Bronchial epithelial cell (primary cell): ENCODE measurements at regions not wholly inside any gene's neighbourhood (a gene's known extent, or its start where the extent isn't known, plus 50 kb on each side); places are given as distances from the start of the nearest gene placed in this dataset.

Experiments
- DNase-seq: peaks from one replicate; pipeline ENCODE4 v3.0.0-alpha.2; 2010; ENCODE audit warnings: low read depth
- FAIRE-seq: peaks from 2 replicates; lab custom pipeline; 2011; peaks lifted over from hg19 to GRCh38; lab: Jason Lieb, UNC
- H3K27me3 ChIP-seq: 2 replicates; pipeline ENCODE4 v1.5.1; 2011; ENCODE audit warnings: low read length; ENCODE audit not compliant: control insufficient read depth, insufficient read depth
- H3K36me3 ChIP-seq: 2 replicates; pipeline ENCODE4 v1.5.1; 2011; ENCODE audit warnings: low read length; ENCODE audit not compliant: control insufficient read depth, insufficient read depth
- H3K4me3 ChIP-seq: 2 replicates; pipeline ENCODE4 v1.5.1; 2011; ENCODE audit warnings: mild to moderate bottlenecking, low read depth, low read length, control low read depth
- CTCF ChIP-seq: IDR thresholded peaks from 2 replicates; pipeline ENCODE4 v1.5.1; 2011; ENCODE audit warnings: mild to moderate bottlenecking, moderate library complexity, low read length, control low read depth, inconsistent platforms; ENCODE audit not compliant: insufficient read depth, severe bottlenecking

DNA sequence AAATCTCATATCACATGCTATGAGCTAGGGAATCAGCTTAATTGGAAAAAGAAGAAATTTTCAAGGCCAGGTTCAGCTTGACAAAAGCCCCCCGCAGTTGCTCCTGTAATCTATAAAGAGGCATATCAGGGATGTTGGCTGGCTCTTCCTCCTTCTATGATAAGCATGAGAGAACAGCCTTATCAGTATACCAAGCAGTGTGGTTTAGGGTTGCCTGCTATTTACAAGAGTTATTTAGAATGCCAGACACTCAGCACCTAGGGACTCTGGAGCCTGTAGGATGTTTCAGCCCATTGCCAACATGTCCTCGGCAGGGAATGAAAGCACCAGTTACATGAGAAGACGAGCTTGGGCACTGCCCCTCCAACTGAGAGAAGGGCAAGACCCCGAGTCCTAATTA is 89.5 kb upstream of the TMPO start:
- no peak for DNase-seq
- H3K36me3 ChIP-seq: no peaks in the 10 kb centered on the region
- TF ChIP-seq CTCF: no peak
- no peaks in the 10 kb centered on the region for H3K27me3 ChIP-seq
- H3K4me3 ChIP-seq: no peak overlapping the region
- FAIRE-seq: no peak

DNA sequence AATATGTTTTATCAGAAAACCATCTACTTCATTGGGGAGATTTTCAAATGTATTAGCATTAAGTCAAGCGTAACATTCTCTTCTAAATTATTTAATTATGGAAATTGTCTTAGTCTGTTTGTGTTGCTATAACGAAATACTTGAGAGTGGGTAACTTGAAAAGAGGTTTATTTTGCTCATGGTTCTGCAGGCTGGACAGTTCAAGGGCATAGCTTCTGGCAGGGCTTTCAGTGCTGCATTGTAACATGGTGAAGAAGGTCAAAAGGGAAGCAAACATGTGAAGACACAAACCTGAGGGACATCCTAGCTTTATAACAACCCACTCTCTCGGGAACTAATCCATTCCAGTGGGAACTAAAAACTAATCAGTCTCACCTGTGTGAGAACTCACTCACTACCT is 84.3 kb upstream of the TMPO start:
- no peak overlapping the region for H3K4me3 ChIP-seq
- no peaks in the 10 kb centered on the region for H3K27me3 ChIP-seq
- FAIRE-seq: no peak
- no peak for DNase-seq
- TF ChIP-seq CTCF: no peak
- H3K36me3 ChIP-seq: no peaks in the 10 kb centered on the region

DNA sequence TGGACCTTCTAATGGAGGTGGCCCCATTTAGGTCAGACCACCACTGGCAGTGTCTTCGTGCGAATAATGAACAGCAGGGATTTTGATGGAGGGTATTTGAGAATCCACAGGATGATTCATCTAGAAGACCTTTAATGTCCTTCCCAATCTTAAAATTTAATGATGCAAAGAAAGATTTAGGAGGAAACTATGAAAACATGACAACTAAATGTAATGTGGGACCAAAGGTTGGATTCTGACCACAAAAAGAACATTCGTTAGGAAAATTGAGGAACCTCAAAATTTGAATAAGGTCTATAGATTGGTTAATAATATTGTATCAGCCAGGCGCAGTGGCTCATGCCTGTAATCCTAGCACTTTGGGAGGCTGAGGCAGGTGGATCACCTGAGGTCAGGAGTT is 78.2 kb upstream of the TMPO start:
- no peak overlapping the region for H3K4me3 ChIP-seq
- no peak for TF ChIP-seq CTCF
- no peaks in the 10 kb centered on the region for H3K27me3 ChIP-seq
- DNase-seq (no peak), FAIRE-seq (no peak)
- no peaks in the 10 kb centered on the region for H3K36me3 ChIP-seq

DNA sequence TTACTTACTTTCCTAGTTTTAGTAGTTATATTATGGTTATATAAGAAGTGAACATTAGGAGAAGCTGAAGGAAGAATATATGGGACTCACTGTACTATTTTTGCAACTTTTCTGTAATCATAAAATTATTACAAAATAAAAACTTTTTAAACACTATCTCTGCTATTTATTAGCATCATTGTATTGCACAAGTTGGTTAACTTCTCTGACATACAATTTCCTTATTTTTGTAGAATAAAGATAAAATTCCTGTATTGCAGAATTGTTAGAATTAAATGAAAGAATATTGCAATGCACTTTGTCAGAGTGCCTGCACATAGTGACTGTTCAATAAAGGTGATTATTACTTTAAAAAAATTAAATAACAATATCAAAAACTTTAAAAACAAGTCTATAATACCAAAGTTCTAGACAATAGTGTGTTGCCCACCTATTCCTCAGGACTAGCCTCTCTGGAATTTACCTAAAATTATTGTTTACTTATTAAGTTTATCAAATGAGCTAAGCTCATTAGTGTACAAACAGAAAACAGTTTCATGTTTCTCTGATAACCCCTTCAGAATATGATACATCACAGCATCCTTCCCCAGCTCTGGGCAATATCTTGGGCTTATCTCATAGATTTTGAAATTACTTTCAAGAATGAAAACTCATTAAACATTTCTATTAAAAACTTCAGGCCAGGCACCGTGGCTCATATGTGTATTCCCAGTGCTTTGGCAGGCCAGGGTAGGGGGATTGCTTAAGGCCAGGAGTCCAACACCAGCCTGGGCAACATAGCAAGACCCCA is 77.4 kb upstream of the TMPO start:
- H3K27me3 ChIP-seq: no peaks in the 10 kb centered on the region
- TF ChIP-seq CTCF: no peak
- DNase-seq (no peak), FAIRE-seq (no peak)
- no peak overlapping the region for H3K4me3 ChIP-seq
- H3K36me3 ChIP-seq: no peaks in the 10 kb centered on the region

DNA sequence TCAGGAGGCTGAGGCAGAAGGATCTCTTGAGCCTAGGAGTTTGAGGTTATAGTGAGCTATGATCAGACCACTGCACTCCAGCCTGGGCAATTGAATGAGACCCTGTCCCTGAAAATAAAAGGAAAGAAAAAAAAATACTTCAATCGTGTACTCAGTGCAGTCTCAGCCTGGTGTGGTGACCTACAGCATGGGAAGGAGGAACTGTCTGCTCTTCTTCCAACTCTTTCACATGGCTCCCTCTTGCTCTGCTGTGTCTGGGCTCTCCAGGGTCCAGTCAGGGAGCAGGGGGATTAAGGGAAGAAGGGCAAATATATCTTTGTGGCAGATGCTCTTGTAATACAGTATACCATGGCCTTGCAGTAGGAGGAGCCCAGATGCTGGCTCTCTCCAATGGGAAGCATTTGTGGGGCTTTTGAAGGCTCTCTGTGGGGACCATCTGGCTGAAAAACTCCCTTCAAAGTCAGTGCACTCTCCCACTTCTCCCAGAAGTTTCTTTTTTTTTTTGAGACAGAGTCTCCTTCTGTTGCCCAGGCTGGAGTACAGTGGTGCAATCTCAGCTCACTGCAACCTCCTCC is 76.6 kb upstream of the TMPO start:
- Histone ChIP-seq H3K27me3 (no peaks in the 10 kb centered on the region), H3K4me3 (no peak overlapping the region), H3K36me3 (no peaks in the 10 kb centered on the region)
- DNase-seq: no peak
- FAIRE-seq: no peak
- no peak for TF ChIP-seq CTCF
